H1 (cell line): ENCODE measurements at regions not wholly inside any gene's neighbourhood (a gene's known extent, or its start where the extent isn't known, plus 50 kb on each side); places are given as distances from the start of the nearest gene placed in this dataset.

Experiments
- CTCF ChIA-PET: fragments of 300-600 bp; sonication (Branson Sonifier 250); formaldehyde crosslinking; loops from one replicate; lab custom pipeline; 2021; ENCODE audit not compliant: partially characterized antibody; lab: Charles Lee
- POLR2A ChIA-PET: fragments of 300-600 bp; sonication (Branson Sonifier 250); formaldehyde crosslinking; loops from one replicate; lab custom pipeline; 2021; ENCODE audit warnings: inconsistent platforms; ENCODE audit not compliant: partially characterized antibody; lab: Charles Lee
- DNase-seq, 2 experiments: peaks; one replicate each; pipeline versions ENCODE4 v3.0.0 to v3.0.0-alpha.2; 2010 to 2022; ENCODE audit warnings: low spot score in 2 of 2, low read depth in 1 of 2, mixed read lengths in 1 of 2
- FAIRE-seq: peaks from 2 replicates; lab custom pipeline; 2011; peaks lifted over from hg19 to GRCh38; lab: Jason Lieb, UNC
- H2AFZ ChIP-seq: 2 replicates; pipeline ENCODE4 v1.8.1; 2012; ENCODE audit warnings: low read length, inconsistent platforms
- H2AK5ac ChIP-seq: 2 replicates; pipeline ENCODE4 v1.6.1; 2013; ENCODE audit warnings: low read depth, low read length
- H2BK120ac ChIP-seq: replicated peaks from 2 replicates; pipeline ENCODE3; 2013; ENCODE audit warnings: low read depth, low read length, inconsistent platforms
- H2BK12ac ChIP-seq: 2 replicates; pipeline ENCODE4 v1.6.1; 2013; ENCODE audit warnings: low read depth, low read length
- H2BK15ac ChIP-seq: 2 replicates; pipeline ENCODE4 v1.6.1; 2013; ENCODE audit warnings: low read length
- H2BK20ac ChIP-seq: 2 replicates; pipeline ENCODE4 v1.6.1; 2013; ENCODE audit warnings: low read length
- H2BK5ac ChIP-seq: 2 replicates; pipeline ENCODE4 v1.6.1; 2013; ENCODE audit warnings: low read depth, low read length
- H3K14ac ChIP-seq: 2 replicates; pipeline ENCODE4 v1.6.1; 2013; ENCODE audit warnings: inconsistent platforms; ENCODE audit not compliant: insufficient read length
- H3K18ac ChIP-seq: 2 replicates; pipeline ENCODE4 v1.6.1; 2013; ENCODE audit warnings: low read length; ENCODE audit errors: extremely low read depth
- H3K23ac ChIP-seq: 2 replicates; pipeline ENCODE4 v1.6.1; 2013; ENCODE audit warnings: inconsistent platforms; ENCODE audit not compliant: insufficient read length
- H3K23me2 ChIP-seq: 2 replicates; pipeline ENCODE4 v1.6.1; 2013; ENCODE audit warnings: low read depth, low read length
- H3K27ac ChIP-seq: 2 replicates; pipeline ENCODE4 v1.6.1; 2011; ENCODE audit warnings: low read depth, low read length, inconsistent platforms
- H3K27me3 ChIP-seq, 4 experiments: replicated peaks in 1 of 4; 1 replicate in 1 of 4; 2 replicates in 3 of 4; pipeline versions ENCODE4 v1.6.1 to v1.8.1; 2011 to 2013; ENCODE audit warnings: low read length in 3 of 4, mild to moderate bottlenecking in 3 of 4, inconsistent platforms in 2 of 4, mixed read lengths in 2 of 4, moderate library complexity in 1 of 4; ENCODE audit not compliant: control insufficient read depth in 3 of 4, insufficient read depth in 3 of 4; ENCODE audit errors: extremely low read depth in 1 of 4
- H3K36me3 ChIP-seq, 4 experiments: 2 replicates each; pipeline versions ENCODE4 v1.6.1 to v1.8.1; 2011 to 2013; ENCODE audit warnings: mild to moderate bottlenecking in 4 of 4, low read length in 3 of 4, moderate library complexity in 2 of 4, control low read depth in 1 of 4, inconsistent platforms in 1 of 4; ENCODE audit not compliant: insufficient read depth in 4 of 4, control insufficient read depth in 2 of 4
- H3K4ac ChIP-seq: replicated peaks from 2 replicates; pipeline ENCODE3; 2013; ENCODE audit warnings: low read length, low read depth, mixed read lengths, inconsistent platforms; ENCODE audit not compliant: insufficient read length
- H3K4me1 ChIP-seq, 4 experiments: replicated peaks in 1 of 4; 1 replicate in 1 of 4; 2 replicates in 3 of 4; pipeline versions ENCODE4 v1.6.1 to v1.8.1; 2011 to 2013; ENCODE audit warnings: low read length in 3 of 4, inconsistent platforms in 2 of 4, mixed read lengths in 1 of 4; ENCODE audit not compliant: insufficient read depth in 4 of 4, control insufficient read depth in 3 of 4
- H3K4me2 ChIP-seq, 2 experiments: 2 replicates each; pipeline versions ENCODE4 v1.6.1 to v1.8.1; 2011 to 2013; ENCODE audit warnings: low read depth in 2 of 2, low read length in 2 of 2, control low read depth in 1 of 2, inconsistent platforms in 1 of 2, mild to moderate bottlenecking in 1 of 2; ENCODE audit not compliant: insufficient read depth in 1 of 2
- H3K4me3 ChIP-seq, 4 experiments: fragments of 200-600, 300-600 bp in 1 of 4; sonication (generic), shearing (Covaris generic), sonication (Bioruptor Twin) in 1 of 4; 2 replicates each; pipeline versions ENCODE4 v1.5.1 to v1.8.1; 2011 to 2016; ENCODE audit warnings: low read length in 4 of 4, low read depth in 3 of 4, control low read depth in 2 of 4, inconsistent platforms in 2 of 4, mild to moderate bottlenecking in 2 of 4, mixed read lengths in 1 of 4, moderate library complexity in 1 of 4; ENCODE audit not compliant: insufficient read depth in 2 of 4; ENCODE audit errors: extremely low read depth in 1 of 4
- H3K56ac ChIP-seq: replicated peaks from 2 replicates; pipeline ENCODE3; 2013; ENCODE audit warnings: low read depth, mild to moderate bottlenecking, mixed read lengths, low read length, inconsistent platforms; ENCODE audit not compliant: insufficient read length
- H3K79me1 ChIP-seq: 2 replicates; pipeline ENCODE4 v1.6.1; 2013; ENCODE audit warnings: low read depth, low read length, control low read depth
- H3K79me2 ChIP-seq, 2 experiments: 2 replicates each; pipeline versions ENCODE4 v1.6.1 to v1.8.1; 2012 to 2013; ENCODE audit warnings: low read length in 2 of 2, mild to moderate bottlenecking in 2 of 2, inconsistent platforms in 1 of 2; ENCODE audit not compliant: insufficient read depth in 2 of 2, control insufficient read depth in 1 of 2
- H3K9ac ChIP-seq, 4 experiments: replicated peaks in 1 of 4; 1 replicate in 1 of 4; 2 replicates in 3 of 4; pipeline versions ENCODE4 v1.6.1 to v1.8.1; 2011 to 2013; ENCODE audit warnings: low read depth in 3 of 4, low read length in 3 of 4, control low read depth in 2 of 4, mild to moderate bottlenecking in 2 of 4, moderate library complexity in 2 of 4, inconsistent platforms in 1 of 4; ENCODE audit errors: extremely low read depth in 1 of 4
- H3K9me3 ChIP-seq, 2 experiments: 2 replicates each; pipeline versions ENCODE4 v1.6.1 to v1.8.1; 2012 to 2013; ENCODE audit warnings: mild to moderate bottlenecking in 2 of 2, moderate library complexity in 2 of 2, control low read depth in 1 of 2, inconsistent platforms in 1 of 2, low read depth in 1 of 2, low read length in 1 of 2, mixed read lengths in 1 of 2; ENCODE audit not compliant: insufficient read depth in 2 of 2
- H4K20me1 ChIP-seq, 2 experiments: replicated peaks in 1 of 2; 2 replicates each; pipeline versions ENCODE3 to v1.8.1; 2011 to 2013; ENCODE audit warnings: inconsistent platforms in 2 of 2, low read length in 2 of 2, mild to moderate bottlenecking in 1 of 2; ENCODE audit not compliant: insufficient read depth in 2 of 2, control insufficient read depth in 1 of 2
- H4K5ac ChIP-seq: 2 replicates; pipeline ENCODE4 v1.6.1; 2013; ENCODE audit warnings: low read length, low read depth, mixed read lengths, inconsistent platforms; ENCODE audit not compliant: insufficient read length
- H4K8ac ChIP-seq: 2 replicates; pipeline ENCODE4 v1.8.0; 2013; ENCODE audit warnings: mild to moderate bottlenecking, moderate library complexity, low read length, inconsistent platforms; ENCODE audit not compliant: insufficient read depth; ENCODE audit errors: extremely low read depth
- H4K91ac ChIP-seq: replicated peaks from 2 replicates; pipeline ENCODE3; 2013; ENCODE audit warnings: low read length, mixed read lengths, inconsistent platforms; ENCODE audit not compliant: insufficient read length
- ATF2 ChIP-seq: IDR thresholded peaks from 2 replicates; pipeline ENCODE4 v1.6.1; 2012; ENCODE audit warnings: low read length, inconsistent platforms
- BACH1 ChIP-seq: IDR thresholded peaks from 2 replicates; pipeline ENCODE4 v1.6.1; 2012; ENCODE audit warnings: low read length, improper control_type of control experiment
- BRCA1 ChIP-seq: IDR thresholded peaks from 2 replicates; pipeline ENCODE4 v1.6.1; 2012; ENCODE audit warnings: low read depth, low read length, improper control_type of control experiment
- CTBP2 ChIP-seq: IDR thresholded peaks from 2 replicates; pipeline ENCODE4 v1.7.0; 2011; ENCODE audit warnings: borderline replicate concordance, mild to moderate bottlenecking, moderate library complexity, mixed read lengths, low read length; ENCODE audit not compliant: insufficient read depth, insufficient read length
- EGR1 ChIP-seq: IDR thresholded peaks from 2 replicates; pipeline ENCODE4 v1.6.1; 2011; ENCODE audit warnings: low read depth, low read length, borderline replicate concordance
- EP300 ChIP-seq, 2 experiments: IDR thresholded peaks; 1 replicate in 1 of 2; 2 replicates in 1 of 2; pipeline ENCODE4 v1.6.1; 2011 to 2012; ENCODE audit warnings: low read depth in 2 of 2, low read length in 2 of 2, mild to moderate bottlenecking in 2 of 2, borderline replicate concordance in 1 of 2, inconsistent platforms in 1 of 2, moderate library complexity in 1 of 2
- MAX ChIP-seq: IDR thresholded peaks from 2 replicates; pipeline ENCODE4 v1.6.1; 2012; ENCODE audit warnings: inconsistent platforms
- NANOG ChIP-seq: IDR thresholded peaks from 2 replicates; pipeline ENCODE4 v1.6.1; 2011; ENCODE audit warnings: low read length, low read depth, mild to moderate bottlenecking, inconsistent platforms; ENCODE audit not compliant: insufficient read depth, poor library complexity, severe bottlenecking
- PHF8 ChIP-seq: fragments of 200-600 bp; sonication (generic); conservative IDR thresholded peaks from 2 replicates; pipeline ENCODE4 v1.7.1; 2012; ENCODE audit warnings: low read depth, mild to moderate bottlenecking, inconsistent platforms, low read length, moderate library complexity
- POLR2A ChIP-seq, 2 experiments: IDR thresholded peaks; 1 replicate in 1 of 2; 2 replicates in 1 of 2; pipeline ENCODE4 v1.6.1; 2011; ENCODE audit warnings: low read depth in 2 of 2, low read length in 2 of 2, mild to moderate bottlenecking in 2 of 2; ENCODE audit errors: control extremely low read depth in 1 of 2
- SP1 ChIP-seq: IDR thresholded peaks from 2 replicates; pipeline ENCODE4 v1.6.1; 2011; ENCODE audit warnings: low read depth, low read length
- SUZ12 ChIP-seq: fragments of 200-600 bp; sonication (generic); IDR thresholded peaks from 2 replicates; pipeline ENCODE4 v1.6.1; 2012; ENCODE audit warnings: mild to moderate bottlenecking, inconsistent platforms, low read length, moderate library complexity, mixed read lengths
- TBP ChIP-seq: IDR thresholded peaks from 2 replicates; pipeline ENCODE4 v1.6.1; 2011; ENCODE audit warnings: low read depth, low read length, improper control_type of control experiment
- WGBS, 2 experiments: shearing (Covaris generic) in 1 of 2; methylation state at CpG; one replicate each; pipeline versions ENCODE4 v1.1.6 to v1.1.7; 2013 to 2015; ENCODE audit warnings: low lambda C conversion rate in 2 of 2, mixed read lengths in 2 of 2, inconsistent platforms in 1 of 2, low coverage in 1 of 2, missing lambda C conversion rate in 1 of 2; ENCODE audit not compliant: insufficient replicate concordance in 2 of 2, insufficient coverage in 1 of 2, insufficient read length in 1 of 2; ENCODE audit errors: extremely low coverage in 1 of 2, missing lambda C conversion rate in 1 of 2; 5-methylcytosine and 5-hydroxymethylcytosine counted together

GRCh38 chr22:44647141-44647540, 54.9 kb upstream of the PRR5 start:
- H3K27me3 ChIP-seq = no peaks in the 10 kb centered on the region; a peak in 2 of 7 replicates
- no peak for TF ChIP-seq CTBP2
- TF ChIP-seq SP1 = no peak
- no peak for TF ChIP-seq EGR1
- no peak for TF ChIP-seq BRCA1
- no peak for TF ChIP-seq PHF8
- TF ChIP-seq MAX = no peak
- no peak for TF ChIP-seq NANOG
- no peak for TF ChIP-seq ATF2
- TF ChIP-seq EP300 (IDR thresholded peaks at IDR 0.05; ENCODE audit: borderline replicate concordance in 1 of 2, low read depth in 2 of 2, low read length in 2 of 2) = no peak
- no peak for TF ChIP-seq POLR2A (IDR thresholded peaks at IDR 0.05; ENCODE audit: control extremely low read depth in 1 of 2, low read depth in 2 of 2, low read length in 2 of 2)
- TF ChIP-seq TBP = no peak
- no peak for TF ChIP-seq BACH1
- no peak for TF ChIP-seq SUZ12

More at GRCh38 chr22:44647141-44647540, 54.9 kb upstream of the PRR5 start:
- Histone ChIP-seq H3K4ac (no peak overlapping the region), H4K8ac (no peak overlapping the region), H2BK12ac (no peak overlapping the region), H3K79me2 (no peaks in the 10 kb centered on the region), H3K18ac (no peak overlapping the region), H3K14ac (no peak overlapping the region), H3K4me1 (no peaks in the 10 kb centered on the region), H3K23ac (no peak overlapping the region), H2AFZ (no peak overlapping the region), H3K4me2 (no peak overlapping the region), H4K5ac (no peak overlapping the region), H3K9ac (no peak overlapping the region), H3K79me1 (no peaks in the 10 kb centered on the region), H4K91ac (no peak overlapping the region), H2BK120ac (no peak overlapping the region), H2BK5ac (no peak overlapping the region), H3K56ac (no peak overlapping the region), H3K27ac (no peak overlapping the region), H3K36me3 (no peaks in the 10 kb centered on the region), H3K23me2 (no peaks in the 10 kb centered on the region; the same call in 1 of the 2 replicates), H2BK15ac (no peak overlapping the region), H3K9me3 (no peaks in the 10 kb centered on the region), H2AK5ac (no peak overlapping the region), H4K20me1 (no peaks in the 10 kb centered on the region), H2BK20ac (no peak overlapping the region), H3K4me3 (no peak overlapping the region)
- ChIA-PET CTCF (interaction anchor here (0.7 to 1.4 kb wide), 4 partner anchors 12 to 698 kb away, joined by 3 to 8 read pairs (median 6); no protein-coding TSS in a partner anchor), POLR2A (no interaction called here)
- no peak for FAIRE-seq
- WGBS, 2 experiments = 89% methylated on average over 5 of the region's 7 CpGs; no CpG with 5 or more reads in 1 of the 2 experiments
- DNase-seq = no peak
